ENCODE measurements at regions not wholly inside any gene's neighbourhood (a gene's known extent, or its start where the extent isn't known, plus 50 kb on each side); places are given as distances from the start of the nearest gene placed in this dataset.

- Histone ChIP-seq H3K36me3 (no peaks in the 10 kb centered on the region), H3K27me3 (no peaks in the 10 kb centered on the region), H3K9me3 (ENCODE audit: low read depth) (no peaks in the 10 kb centered on the region), H3K4me1 (ENCODE audit: low read depth) (no peaks in the 10 kb centered on the region), H3K27ac (no peak overlapping the region), H3K4me3 (no peak overlapping the region)
- TF ChIP-seq CTCF (IDR thresholded peaks at IDR 0.05; ENCODE audit: low read depth, low read length), result no peak
- DNase-seq (ENCODE audit: low read depth in 1 of 2, low spot score in 1 of 2), result peak in 1 of 2 donors; percentile 8
Observed at GRCh38 chr5:42268630-42269029, 154.6 kb upstream of the GHR start.

- DNase-seq (ENCODE audit: low read depth in 1 of 2, low spot score in 1 of 2), result no peak
- no peaks in the 10 kb centered on the region for H3K9me3 ChIP-seq (ENCODE audit: low read depth)
- no peak overlapping the region for H3K27ac ChIP-seq
- H3K27me3 ChIP-seq, result no peaks in the 10 kb centered on the region
- no peak for TF ChIP-seq CTCF (IDR thresholded peaks at IDR 0.05; ENCODE audit: low read depth, low read length)
- no peaks in the 10 kb centered on the region for H3K36me3 ChIP-seq
- H3K4me1 ChIP-seq (ENCODE audit: low read depth), result no peaks in the 10 kb centered on the region
- H3K4me3 ChIP-seq, result no peak overlapping the region
Observed at GRCh38 chr5:42270771-42271170, 152.5 kb upstream of the GHR start.

DNA sequence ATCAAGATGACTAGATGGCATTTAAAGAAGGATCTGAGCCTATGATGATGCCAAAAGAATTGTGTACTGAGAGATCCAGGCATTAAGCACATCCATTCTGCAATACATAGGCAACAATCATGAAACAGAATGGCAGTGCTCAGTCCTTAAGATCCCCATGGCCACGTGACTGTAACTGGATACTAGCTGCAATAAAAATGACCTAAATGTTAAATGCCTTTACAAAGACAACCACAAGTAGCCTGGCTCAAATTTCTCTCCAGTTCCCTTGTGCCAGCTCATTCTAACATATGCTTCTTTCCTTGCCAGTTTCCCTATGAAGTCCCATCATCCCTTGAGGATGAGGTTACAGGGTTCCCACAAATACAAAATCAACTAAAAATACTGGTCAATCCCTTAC is 148.3 kb upstream of the GHR start:
- H3K4me3 ChIP-seq, result no peak overlapping the region
- H3K9me3 ChIP-seq (ENCODE audit: low read depth), result no peaks in the 10 kb centered on the region
- H3K27ac ChIP-seq, result no peak overlapping the region
- H3K4me1 ChIP-seq (ENCODE audit: low read depth), result no peaks in the 10 kb centered on the region
- DNase-seq (ENCODE audit: low read depth in 1 of 2, low spot score in 1 of 2), result no peak
- no peak for TF ChIP-seq CTCF (IDR thresholded peaks at IDR 0.05; ENCODE audit: low read depth, low read length)
- H3K27me3 ChIP-seq, result no peaks in the 10 kb centered on the region
- no peaks in the 10 kb centered on the region for H3K36me3 ChIP-seq

DNA sequence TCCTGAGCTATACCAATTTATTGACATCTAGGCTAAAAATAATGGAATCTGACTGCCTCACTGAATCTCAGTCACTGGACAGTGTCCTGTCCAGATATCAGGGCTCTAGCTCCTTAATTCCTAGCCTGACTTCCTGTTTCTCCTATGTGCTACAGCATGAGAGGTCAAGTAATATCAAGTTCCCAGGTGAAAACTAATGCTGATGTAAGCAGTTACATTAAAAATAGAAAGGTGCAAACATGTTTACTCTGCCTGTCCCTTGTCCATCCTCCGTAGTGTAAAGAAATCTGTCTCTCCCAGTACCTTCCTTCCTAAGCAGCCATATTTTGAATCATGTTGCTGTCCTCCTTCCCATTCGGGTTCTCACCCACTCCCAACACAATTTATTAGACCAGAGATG is 145.9 kb upstream of the GHR start:
- Histone ChIP-seq H3K36me3 (no peaks in the 10 kb centered on the region), H3K27me3 (no peaks in the 10 kb centered on the region), H3K9me3 (ENCODE audit: low read depth) (no peaks in the 10 kb centered on the region), H3K27ac (no peak overlapping the region), H3K4me3 (no peak overlapping the region), H3K4me1 (ENCODE audit: low read depth) (no peaks in the 10 kb centered on the region)
- TF ChIP-seq CTCF (IDR thresholded peaks at IDR 0.05; ENCODE audit: low read depth, low read length), result no peak
- no peak for DNase-seq (ENCODE audit: low read depth in 1 of 2, low spot score in 1 of 2)

DNA sequence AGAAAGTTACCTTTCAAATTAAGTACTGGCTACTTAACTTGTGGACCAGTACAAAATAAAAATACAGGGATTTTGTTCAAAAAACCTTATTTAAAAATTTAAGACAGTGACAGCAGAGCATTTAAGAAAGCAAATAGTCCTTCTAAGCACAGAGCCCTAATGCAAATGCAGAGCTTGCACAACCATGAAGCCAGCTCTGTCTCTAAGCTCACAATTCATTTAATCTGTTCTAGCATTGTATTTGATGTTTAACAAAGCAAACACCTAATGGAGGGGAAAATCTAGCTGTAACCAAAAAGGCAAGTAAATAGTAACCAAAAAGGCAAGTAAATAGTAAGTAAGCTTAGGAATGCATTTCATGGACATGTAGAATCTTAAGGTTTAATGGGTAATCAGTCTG is 138.7 kb upstream of the GHR start:
- no peak for TF ChIP-seq CTCF (IDR thresholded peaks at IDR 0.05; ENCODE audit: low read depth, low read length)
- H3K4me3 ChIP-seq, result no peak overlapping the region
- no peak for DNase-seq (ENCODE audit: low read depth in 1 of 2, low spot score in 1 of 2)
- H3K27me3 ChIP-seq, result no peaks in the 10 kb centered on the region
- no peak overlapping the region for H3K27ac ChIP-seq
- H3K36me3 ChIP-seq, result no peaks in the 10 kb centered on the region
- no peaks in the 10 kb centered on the region for H3K4me1 ChIP-seq (ENCODE audit: low read depth)
- no peaks in the 10 kb centered on the region for H3K9me3 ChIP-seq (ENCODE audit: low read depth)

DNA sequence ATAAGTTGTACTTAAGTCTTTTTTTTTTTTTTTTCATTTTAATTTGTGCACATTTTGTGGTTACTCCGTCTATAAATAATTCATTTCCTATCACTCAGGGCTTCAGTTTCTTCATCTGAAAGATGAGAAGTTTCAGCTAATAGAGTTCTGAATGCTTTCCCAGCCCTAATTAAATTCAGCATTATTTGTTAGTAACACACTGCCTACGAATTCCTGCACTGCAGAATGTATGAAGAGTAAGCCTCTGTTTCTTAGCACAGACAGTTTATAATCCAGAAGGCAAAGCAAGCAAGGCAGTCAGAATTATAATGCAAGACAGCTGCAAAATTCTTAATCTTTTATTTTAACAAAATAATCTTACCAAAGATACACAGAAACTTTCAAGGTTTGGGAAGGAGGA is 138.0 kb upstream of the GHR start:
- H3K36me3 ChIP-seq, result no peaks in the 10 kb centered on the region
- H3K9me3 ChIP-seq (ENCODE audit: low read depth), result no peaks in the 10 kb centered on the region
- TF ChIP-seq CTCF (IDR thresholded peaks at IDR 0.05; ENCODE audit: low read depth, low read length), result no peak
- no peak overlapping the region for H3K4me3 ChIP-seq
- H3K4me1 ChIP-seq (ENCODE audit: low read depth), result no peaks in the 10 kb centered on the region
- no peak overlapping the region for H3K27ac ChIP-seq
- DNase-seq (ENCODE audit: low read depth in 1 of 2, low spot score in 1 of 2), result no peak
- no peaks in the 10 kb centered on the region for H3K27me3 ChIP-seq
